Panc1 (cell line): ENCODE measurements at regions not wholly inside any gene's neighbourhood (a gene's known extent, or its start where the extent isn't known, plus 50 kb on each side); places are given as distances from the start of the nearest gene placed in this dataset.

ENCODE experiments used
- ATAC-seq: fragments of 200-7000 bp; cut with Tn5 transposase; 2 replicates; pipeline ENCODE4 v1.9.1; 2020; ENCODE audit warnings: mild to moderate bottlenecking, moderate library complexity
- BruUV-seq: library from RNA; stranded (reverse); fragments of 400-500 nt; replicated peaks from 2 replicates; lab custom pipeline; 2021; lab: Mats Ljungman, UMichigan
- CTCF ChIA-PET: fragments of 300-600 bp; sonication (Branson Sonifier 250); formaldehyde crosslinking; loops from one replicate; lab custom pipeline; 2022; ENCODE audit warnings: antibody characterized with exemption; lab: Charles Lee
- POLR2A ChIA-PET: fragments of 300-600 bp; sonication (Branson Sonifier 250); formaldehyde crosslinking; loops from one replicate; lab custom pipeline; 2022; ENCODE audit warnings: antibody characterized with exemption; lab: Charles Lee
- DNase-seq: peaks from one replicate; pipeline ENCODE4 v3.0.0-alpha.2; 2010; ENCODE audit warnings: low read depth, low spot score
- H3K27ac ChIP-seq: 2 replicates; pipeline ENCODE4 v1.5.1; 2011; ENCODE audit warnings: mild to moderate bottlenecking, low read length, inconsistent platforms
- H3K27me3 ChIP-seq: fragments of 200-500 bp; sonication (Bioruptor generic); 2 replicates; pipeline ENCODE4 v1.6.0; 2014; ENCODE audit warnings: low read length, inconsistent platforms; ENCODE audit not compliant: control insufficient read depth, insufficient read depth
- H3K36me3 ChIP-seq: fragments of 200-500 bp; sonication (Bioruptor generic); 2 replicates; pipeline ENCODE4 v1.5.1; 2014; ENCODE audit warnings: inconsistent platforms, mild to moderate bottlenecking, low read length, moderate library complexity; ENCODE audit not compliant: control insufficient read depth, insufficient read depth
- H3K4me1 ChIP-seq: 2 replicates; pipeline ENCODE4 v1.5.1; 2011; ENCODE audit warnings: inconsistent platforms, mild to moderate bottlenecking, low read length, moderate library complexity; ENCODE audit not compliant: control insufficient read depth, insufficient read depth
- H3K4me3 ChIP-seq, 2 experiments: 2 replicates each; pipeline ENCODE4 v1.5.1; 2011 to 2012; ENCODE audit warnings: low read depth in 2 of 2, low read length in 2 of 2, mild to moderate bottlenecking in 2 of 2, inconsistent platforms in 1 of 2, moderate library complexity in 1 of 2
- H3K9me3 ChIP-seq: fragments of 200-500 bp; sonication (Bioruptor generic); 2 replicates; pipeline ENCODE4 v1.5.1; 2014; ENCODE audit warnings: low read depth, mild to moderate bottlenecking, inconsistent platforms, low read length, moderate library complexity; ENCODE audit not compliant: control insufficient read depth, insufficient read depth
- POLR2AphosphoS5 ChIP-seq: IDR thresholded peaks from 2 replicates; pipeline ENCODE4 v1.6.1; 2012; ENCODE audit warnings: mild to moderate bottlenecking, low read depth, low read length, moderate library complexity
- SIN3A ChIP-seq: IDR thresholded peaks from 2 replicates; pipeline ENCODE4 v1.6.1; 2012; ENCODE audit warnings: low read depth, mild to moderate bottlenecking, low read length, moderate library complexity, borderline replicate concordance; ENCODE audit not compliant: insufficient read depth
- TCF7L2 ChIP-seq: IDR thresholded peaks from 2 replicates; pipeline ENCODE4 v1.6.1; 2011; ENCODE audit warnings: mild to moderate bottlenecking, low read depth, low read length, inconsistent platforms
- in situ Hi-C: cut with HindIII; loops from 2 replicates; pipeline ENCODE4 v1.10.0; 2016; ENCODE audit warnings: low sequenced_read_pairs, low pct_unique_long_range_greater_than_20kb
- intact Hi-C: fragments of 100-400 bp; cut with micrococcal nuclease; formaldehyde crosslinking; loops from one replicate; pipeline ENCODE4 v1.10.0; 2022; ENCODE audit not compliant: unreplicated experiment
- TF ChIP-seq, protein P1 (sequence below): fragments of 450-650 bp; IDR thresholded peaks from 2 replicates; pipeline ENCODE4 v1.5.1; 2017; ENCODE audit warnings: mild to moderate bottlenecking
- TF ChIP-seq, protein P2 (sequence below), 2 experiments: IDR thresholded peaks; 2 replicates each; pipeline ENCODE4 v1.6.1; 2011 to 2012; ENCODE audit warnings: low read depth in 2 of 2, control low read depth in 1 of 2, low read length in 1 of 2, mild to moderate bottlenecking in 1 of 2, moderate library complexity in 1 of 2; ENCODE audit not compliant: insufficient read depth in 1 of 2

DNA sequence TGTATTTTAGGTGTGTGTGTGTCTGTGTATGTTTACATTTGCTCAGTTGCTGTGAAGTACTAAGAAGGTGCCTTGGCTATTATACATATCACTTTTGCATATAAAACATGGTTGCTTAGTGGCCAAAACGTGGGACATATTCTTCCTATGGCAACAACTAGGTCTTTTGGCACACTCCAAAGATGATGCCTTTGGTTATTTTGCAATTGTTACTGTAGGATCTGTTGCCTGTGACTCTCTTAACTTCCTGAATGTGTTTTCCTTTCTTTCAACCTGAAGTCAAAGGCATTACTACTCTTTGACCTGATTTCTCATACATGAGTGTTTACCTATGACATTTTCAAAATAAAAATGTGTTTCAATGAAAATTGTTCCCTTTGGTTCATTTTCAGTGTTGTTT lies 160.5 kb downstream of the UBE2E3 start:
- Histone ChIP-seq H3K4me3 (no peak overlapping the region), H3K4me1 (no peaks in the 10 kb centered on the region), H3K27me3 (no peaks in the 10 kb centered on the region), H3K36me3 (no peaks in the 10 kb centered on the region), H3K27ac (no peak overlapping the region), H3K9me3 (no peaks in the 10 kb centered on the region)
- intact Hi-C loops: no loop called here
- BruUV-seq: no TSS peak
- ChIA-PET POLR2A (no interaction called here), CTCF (no interaction called here)
- in situ Hi-C loops: no loop called here
- DNase-seq (no peak), ATAC-seq (no peak)
- TF ChIP-seq TCF7L2: no peak
- no peak for TF ChIP-seq SIN3A
- TF ChIP-seq, protein P1, sequence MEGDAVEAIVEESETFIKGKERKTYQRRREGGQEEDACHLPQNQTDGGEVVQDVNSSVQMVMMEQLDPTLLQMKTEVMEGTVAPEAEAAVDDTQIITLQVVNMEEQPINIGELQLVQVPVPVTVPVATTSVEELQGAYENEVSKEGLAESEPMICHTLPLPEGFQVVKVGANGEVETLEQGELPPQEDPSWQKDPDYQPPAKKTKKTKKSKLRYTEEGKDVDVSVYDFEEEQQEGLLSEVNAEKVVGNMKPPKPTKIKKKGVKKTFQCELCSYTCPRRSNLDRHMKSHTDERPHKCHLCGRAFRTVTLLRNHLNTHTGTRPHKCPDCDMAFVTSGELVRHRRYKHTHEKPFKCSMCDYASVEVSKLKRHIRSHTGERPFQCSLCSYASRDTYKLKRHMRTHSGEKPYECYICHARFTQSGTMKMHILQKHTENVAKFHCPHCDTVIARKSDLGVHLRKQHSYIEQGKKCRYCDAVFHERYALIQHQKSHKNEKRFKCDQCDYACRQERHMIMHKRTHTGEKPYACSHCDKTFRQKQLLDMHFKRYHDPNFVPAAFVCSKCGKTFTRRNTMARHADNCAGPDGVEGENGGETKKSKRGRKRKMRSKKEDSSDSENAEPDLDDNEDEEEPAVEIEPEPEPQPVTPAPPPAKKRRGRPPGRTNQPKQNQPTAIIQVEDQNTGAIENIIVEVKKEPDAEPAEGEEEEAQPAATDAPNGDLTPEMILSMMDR: no peak
- TF ChIP-seq, protein P2, sequence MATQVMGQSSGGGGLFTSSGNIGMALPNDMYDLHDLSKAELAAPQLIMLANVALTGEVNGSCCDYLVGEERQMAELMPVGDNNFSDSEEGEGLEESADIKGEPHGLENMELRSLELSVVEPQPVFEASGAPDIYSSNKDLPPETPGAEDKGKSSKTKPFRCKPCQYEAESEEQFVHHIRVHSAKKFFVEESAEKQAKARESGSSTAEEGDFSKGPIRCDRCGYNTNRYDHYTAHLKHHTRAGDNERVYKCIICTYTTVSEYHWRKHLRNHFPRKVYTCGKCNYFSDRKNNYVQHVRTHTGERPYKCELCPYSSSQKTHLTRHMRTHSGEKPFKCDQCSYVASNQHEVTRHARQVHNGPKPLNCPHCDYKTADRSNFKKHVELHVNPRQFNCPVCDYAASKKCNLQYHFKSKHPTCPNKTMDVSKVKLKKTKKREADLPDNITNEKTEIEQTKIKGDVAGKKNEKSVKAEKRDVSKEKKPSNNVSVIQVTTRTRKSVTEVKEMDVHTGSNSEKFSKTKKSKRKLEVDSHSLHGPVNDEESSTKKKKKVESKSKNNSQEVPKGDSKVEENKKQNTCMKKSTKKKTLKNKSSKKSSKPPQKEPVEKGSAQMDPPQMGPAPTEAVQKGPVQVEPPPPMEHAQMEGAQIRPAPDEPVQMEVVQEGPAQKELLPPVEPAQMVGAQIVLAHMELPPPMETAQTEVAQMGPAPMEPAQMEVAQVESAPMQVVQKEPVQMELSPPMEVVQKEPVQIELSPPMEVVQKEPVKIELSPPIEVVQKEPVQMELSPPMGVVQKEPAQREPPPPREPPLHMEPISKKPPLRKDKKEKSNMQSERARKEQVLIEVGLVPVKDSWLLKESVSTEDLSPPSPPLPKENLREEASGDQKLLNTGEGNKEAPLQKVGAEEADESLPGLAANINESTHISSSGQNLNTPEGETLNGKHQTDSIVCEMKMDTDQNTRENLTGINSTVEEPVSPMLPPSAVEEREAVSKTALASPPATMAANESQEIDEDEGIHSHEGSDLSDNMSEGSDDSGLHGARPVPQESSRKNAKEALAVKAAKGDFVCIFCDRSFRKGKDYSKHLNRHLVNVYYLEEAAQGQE (IDR thresholded peaks at IDR 0.05; ENCODE audit: insufficient read depth in 1 of 2, low read depth in 2 of 2, low read length in 1 of 2): no peak
- TF ChIP-seq POLR2AphosphoS5: no peak

DNA sequence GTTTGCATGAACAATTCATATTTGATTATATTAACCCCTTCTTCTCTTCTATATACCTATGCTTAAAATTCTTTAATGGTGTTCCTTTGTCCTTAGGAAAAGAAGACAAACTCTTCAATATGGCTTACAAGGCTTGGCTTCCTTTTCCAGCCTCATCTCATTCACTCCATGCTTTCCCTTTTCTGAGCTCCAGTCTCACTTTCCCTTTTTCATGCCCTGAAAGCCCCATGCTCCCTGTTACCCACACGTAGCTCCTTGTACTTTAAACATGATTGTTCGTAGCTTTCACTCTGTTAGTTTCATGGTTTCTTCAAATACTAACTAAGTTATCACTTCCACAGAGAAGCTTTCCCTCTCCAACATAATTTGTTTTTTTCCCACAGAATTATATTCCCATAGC lies 161.3 kb downstream of the UBE2E3 start:
- in situ Hi-C loops: no loop called here
- TF ChIP-seq, protein P2 (IDR thresholded peaks at IDR 0.05; ENCODE audit: insufficient read depth in 1 of 2, low read depth in 2 of 2, low read length in 1 of 2): no peak
- TF ChIP-seq POLR2AphosphoS5 (no peak), TCF7L2 (no peak)
- TF ChIP-seq, protein P1: no peak
- Histone ChIP-seq H3K27me3 (no peaks in the 10 kb centered on the region), H3K27ac (no peak overlapping the region), H3K4me1 (no peaks in the 10 kb centered on the region), H3K4me3 (no peak overlapping the region), H3K9me3 (no peaks in the 10 kb centered on the region), H3K36me3 (no peaks in the 10 kb centered on the region)
- intact Hi-C loops: no loop called here
- no TSS peak for BruUV-seq
- ChIA-PET POLR2A (no interaction called here), CTCF (no interaction called here)
- no peak for DNase-seq
- ATAC-seq: no peak
